Caco-2 (cell line): ENCODE measurements at regions not wholly inside any gene's neighbourhood (a gene's known extent, or its start where the extent isn't known, plus 50 kb on each side); places are given as distances from the start of the nearest gene placed in this dataset.
"Not testable (repeated sequence)": the region's sequence is repeated elsewhere in the genome, so short reads cannot be mapped to it uniquely, and the experiment has no call there.

Source experiments
- BruUV-seq: library from RNA; stranded (reverse); fragments of 400-500 nt; replicated peaks from 2 replicates; lab custom pipeline; 2021; lab: Mats Ljungman, UMichigan
- CTCF ChIA-PET: fragments of 300-600 bp; sonication (Branson Sonifier 250); formaldehyde crosslinking; loops from one replicate; lab custom pipeline; 2022; ENCODE audit warnings: antibody characterized with exemption; lab: Charles Lee
- POLR2A ChIA-PET: fragments of 300-600 bp; sonication (Branson Sonifier 250); formaldehyde crosslinking; loops from one replicate; lab custom pipeline; 2022; ENCODE audit warnings: antibody characterized with exemption; lab: Charles Lee
- DNase-seq, 2 experiments: peaks; one replicate each; pipeline versions ENCODE4 v3.0.0 to v3.0.0-alpha.2; 2020 to 2022
- H3K27me3 ChIP-seq: replicated peaks from 2 replicates; pipeline ENCODE4 v1.6.0; 2011; ENCODE audit warnings: low read length; ENCODE audit not compliant: control insufficient read depth, insufficient read depth
- H3K36me3 ChIP-seq: 2 replicates; pipeline ENCODE4 v1.5.1; 2011; ENCODE audit warnings: low read length; ENCODE audit not compliant: control insufficient read depth, insufficient read depth
- H3K4me1 ChIP-seq: fragments of 250-450 bp; sonication (Bioruptor Pico); 2 replicates; pipeline ENCODE4 v1.5.1; 2020; ENCODE audit warnings: mild to moderate bottlenecking
- H3K4me3 ChIP-seq: 2 replicates; pipeline ENCODE4 v1.5.1; 2011; ENCODE audit warnings: low read depth, mild to moderate bottlenecking, control low read depth, low read length
- H3K9me3 ChIP-seq: fragments of 250-450 bp; sonication (Bioruptor Pico); 2 replicates; pipeline ENCODE4 v1.5.1; 2020; ENCODE audit warnings: mild to moderate bottlenecking, moderate library complexity
- H3K27ac Mint-ChIP-seq: one replicate; pipeline ENCODE4 v1.8.0; 2022; ENCODE audit warnings: mixed read lengths; ENCODE audit not compliant: unreplicated experiment
- H3K27me3 Mint-ChIP-seq: one replicate; pipeline ENCODE4 v1.8.0; 2022; ENCODE audit warnings: mixed read lengths; ENCODE audit not compliant: insufficient read depth, unreplicated experiment
- H3K36me3 Mint-ChIP-seq: one replicate; pipeline ENCODE4 v1.8.0; 2022; ENCODE audit warnings: mild to moderate bottlenecking, mixed read lengths; ENCODE audit not compliant: insufficient read depth, unreplicated experiment
- H3K4me1 Mint-ChIP-seq: one replicate; pipeline ENCODE4 v1.8.0; 2022; ENCODE audit warnings: low read depth, mixed read lengths; ENCODE audit not compliant: unreplicated experiment
- H3K4me3 Mint-ChIP-seq: one replicate; pipeline ENCODE4 v1.8.0; 2022; ENCODE audit warnings: mild to moderate bottlenecking, moderate library complexity, mixed read lengths; ENCODE audit not compliant: unreplicated experiment
- H3K9me3 Mint-ChIP-seq: one replicate; pipeline ENCODE4 v1.8.0; 2022; ENCODE audit warnings: mixed read lengths; ENCODE audit not compliant: unreplicated experiment
- CTCF ChIP-seq, 2 experiments: fragments of 200-600 bp in 1 of 2; IDR thresholded peaks; 1 replicate in 1 of 2; 2 replicates in 1 of 2; pipeline versions ENCODE4 v1.5.1 to v1.8.0; 2011 to 2022; ENCODE audit warnings: antibody characterized with exemption in 1 of 2, control low read depth in 1 of 2, inconsistent platforms in 1 of 2, low read depth in 1 of 2, low read length in 1 of 2, mild to moderate bottlenecking in 1 of 2, moderate library complexity in 1 of 2; ENCODE audit not compliant: insufficient read depth in 1 of 2, severe bottlenecking in 1 of 2, unreplicated experiment in 1 of 2
- intact Hi-C: fragments of 100-400 bp; cut with micrococcal nuclease; formaldehyde crosslinking; loops from one replicate; pipeline ENCODE4 v1.10.0; 2022; ENCODE audit not compliant: unreplicated experiment

- ChIA-PET CTCF (interaction anchor here (0.7 kb wide), 1 partner anchor 150 kb away, joined by 4 read pairs; no protein-coding TSS in a partner anchor), POLR2A (no interaction called here)
- BruUV-seq: no TSS peak
Measured at GRCh38 chr7:16265863-16266458, 155.4 kb downstream of the CRPPA start.

GRCh38 chr7:16264823-16265804 is 156.2 kb downstream of the CRPPA start:
- Mint-ChIP-seq H3K27me3 (no peaks in the 10 kb centered on the region), H3K4me3 (no peak overlapping the region), H3K36me3 (no peaks in the 10 kb centered on the region), H3K9me3 (no peaks in the 10 kb centered on the region), H3K4me1 (peaks cover 5% of the 10 kb centered on the region), H3K27ac (no peak overlapping the region)
- Histone ChIP-seq H3K4me3 (no peak overlapping the region), H3K36me3 (no peaks in the 10 kb centered on the region), H3K9me3 (no peaks in the 10 kb centered on the region), H3K27me3 (no peaks in the 10 kb centered on the region), H3K4me1 (no peaks in the 10 kb centered on the region; the same call in 1 of the 2 replicates)
- BruUV-seq: no TSS peak
- CTCF ChIA-PET: no interaction called here
- POLR2A ChIA-PET: no interaction called here
- DNase-seq: no peak
- TF ChIP-seq CTCF (IDR thresholded peaks at IDR 0.05; ENCODE audit: insufficient read depth in 1 of 2, low read depth in 1 of 2, low read length in 1 of 2, severe bottlenecking in 1 of 2, unreplicated experiment in 1 of 2): no peak
- intact Hi-C loops: no loop called here

More at GRCh38 chr7:16265863-16266458, 155.4 kb downstream of the CRPPA start:
- DNase-seq: no peak
- no peaks in the 10 kb centered on the region for H3K36me3 ChIP-seq
- Mint-ChIP-seq H3K27me3 (no peaks in the 10 kb centered on the region), H3K9me3 (no peaks in the 10 kb centered on the region), H3K4me3 (no peak overlapping the region), H3K4me1 (peaks cover 5% of the 10 kb centered on the region), H3K36me3 (no peaks in the 10 kb centered on the region), H3K27ac (no peak overlapping the region)
- H3K4me1 ChIP-seq: peaks cover 5% of the 10 kb centered on the region; the same call in 1 of the 2 replicates
- TF ChIP-seq CTCF (IDR thresholded peaks at IDR 0.05; ENCODE audit: insufficient read depth in 1 of 2, low read depth in 1 of 2, low read length in 1 of 2, severe bottlenecking in 1 of 2, unreplicated experiment in 1 of 2): no peak
- no peak overlapping the region for H3K4me3 ChIP-seq
- no peaks in the 10 kb centered on the region for H3K9me3 ChIP-seq
- intact Hi-C loops: no loop called here
- no peaks in the 10 kb centered on the region for H3K27me3 ChIP-seq

- CTCF ChIA-PET: no interaction called here
- BruUV-seq: no TSS peak
- no peaks in the 10 kb centered on the region for H3K27me3 ChIP-seq
- Mint-ChIP-seq H3K4me1 (peaks cover 5% of the 10 kb centered on the region), H3K4me3 (no peak overlapping the region), H3K36me3 (no peaks in the 10 kb centered on the region), H3K27ac (no peak overlapping the region), H3K9me3 (no peaks in the 10 kb centered on the region), H3K27me3 (no peaks in the 10 kb centered on the region)
- H3K4me3 ChIP-seq: no peak overlapping the region
- POLR2A ChIA-PET: no interaction called here
- no peak for DNase-seq
- H3K9me3 ChIP-seq: no peaks in the 10 kb centered on the region
- intact Hi-C loops: no loop called here
- TF ChIP-seq CTCF (IDR thresholded peaks at IDR 0.05; ENCODE audit: insufficient read depth in 1 of 2, low read depth in 1 of 2, low read length in 1 of 2, severe bottlenecking in 1 of 2, unreplicated experiment in 1 of 2): no peak
- H3K4me1 ChIP-seq: no peaks in the 10 kb centered on the region; the same call in 1 of the 2 replicates
- no peaks in the 10 kb centered on the region for H3K36me3 ChIP-seq
Measured at GRCh38 chr7:16264036-16264819, 157.1 kb downstream of the CRPPA start.

GRCh38 chr7:16263377-16263776 is 158.0 kb downstream of the CRPPA start:
- H3K36me3 ChIP-seq, H3K9me3 ChIP-seq, H3K27me3 Mint-ChIP-seq, BruUV-seq, DNase-seq, H3K4me1 Mint-ChIP-seq, H3K4me3 ChIP-seq, CTCF ChIA-PET, H3K4me3 Mint-ChIP-seq, H3K36me3 Mint-ChIP-seq, H3K9me3 Mint-ChIP-seq, H3K27me3 ChIP-seq, H3K27ac Mint-ChIP-seq, H3K4me1 ChIP-seq, intact Hi-C loops, POLR2A ChIA-PET: not testable (repeated sequence)
